Esophagus squamous epithelium (tissue), 4 donors: ENCODE measurements at regions not wholly inside any gene's neighbourhood (a gene's known extent, or its start where the extent isn't known, plus 50 kb on each side); places are given as distances from the start of the nearest gene placed in this dataset.

Source experiments
- CTCF ChIP-seq, 6 experiments: fragments of 450-650 bp in 4 of 6; fragments of 200-600 bp in 2 of 6; sonication (generic) in 2 of 6; IDR thresholded peaks; one replicate each; pipeline ENCODE4 v1.5.1; 2016 to 2019; ENCODE audit warnings: antibody characterized with exemption in 6 of 6, mild to moderate bottlenecking in 4 of 6, moderate library complexity in 4 of 6
- POLR2A ChIP-seq, 4 donors: fragments of 450-650 bp; IDR thresholded peaks; one replicate each; pipeline ENCODE4 v1.6.1; 2017; ENCODE audit warnings: antibody characterized with exemption in 4 of 4, mild to moderate bottlenecking in 4 of 4, moderate library complexity in 3 of 4

GRCh38 chr1:148347781-148348180, 135.3 kb downstream of the PPIAL4G start:
- TF ChIP-seq CTCF (IDR thresholded peaks at IDR 0.05), result no peak
- no peak for TF ChIP-seq POLR2A (IDR thresholded peaks at IDR 0.05)
